GM19468 (cell line): ENCODE measurements at regions not wholly inside any gene's neighbourhood (a gene's known extent, or its start where the extent isn't known, plus 50 kb on each side); places are given as distances from the start of the nearest gene placed in this dataset.

ENCODE experiments used
- ATAC-seq: cut with Tn5 transposase; IDR thresholded peaks from one replicate; pipeline ENCODE4 v1.9.1; 2021; ENCODE audit warnings: mild to moderate bottlenecking, moderate library complexity, moderate number of reproducible peaks; ENCODE audit not compliant: unreplicated experiment; ENCODE audit errors: extremely low read depth

DNA sequence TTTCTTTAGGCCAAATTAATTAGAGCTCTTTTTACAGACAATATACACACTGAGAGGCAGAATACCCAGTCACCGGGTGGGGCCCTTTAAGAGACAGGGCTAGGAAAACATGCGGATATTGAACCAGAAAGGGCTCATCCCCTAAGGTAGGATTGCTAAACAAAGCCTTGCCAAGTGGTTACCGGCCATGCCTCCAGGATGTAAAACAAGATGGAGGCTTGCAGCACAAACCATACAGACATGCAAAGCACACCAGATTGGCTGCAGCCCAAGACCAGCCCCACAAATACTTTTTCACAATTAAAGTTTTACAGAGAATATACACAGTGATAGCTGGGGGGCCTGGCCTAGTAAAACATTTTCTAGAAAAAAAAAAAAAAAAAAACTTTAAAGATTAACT, 210.0 kb downstream of the KLHL4 start:
- no peak for ATAC-seq

- ATAC-seq = no peak
Observed at GRCh38 chrX:87728024-87728423, 210.4 kb downstream of the KLHL4 start.

DNA sequence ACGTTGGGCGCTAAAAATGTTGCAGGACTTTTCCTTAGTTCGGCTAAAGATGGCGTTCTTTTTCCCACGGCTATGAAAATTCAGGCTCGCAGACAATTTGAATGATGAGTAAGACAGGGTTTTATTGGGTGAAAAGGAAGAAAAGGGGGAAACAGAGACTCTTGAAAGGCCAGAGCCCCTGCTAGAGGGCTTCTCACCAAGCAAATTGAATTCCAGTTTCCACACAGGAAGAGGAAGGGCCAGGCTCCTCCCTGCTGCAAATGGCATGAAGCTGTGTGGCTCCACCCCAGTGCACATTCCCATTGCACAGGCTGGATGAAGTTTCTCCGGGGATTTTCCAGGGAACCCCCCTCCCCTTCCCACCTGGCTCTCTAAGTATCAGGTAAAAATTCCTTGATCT, 210.9 kb downstream of the KLHL4 start:
- ATAC-seq = no peak

DNA sequence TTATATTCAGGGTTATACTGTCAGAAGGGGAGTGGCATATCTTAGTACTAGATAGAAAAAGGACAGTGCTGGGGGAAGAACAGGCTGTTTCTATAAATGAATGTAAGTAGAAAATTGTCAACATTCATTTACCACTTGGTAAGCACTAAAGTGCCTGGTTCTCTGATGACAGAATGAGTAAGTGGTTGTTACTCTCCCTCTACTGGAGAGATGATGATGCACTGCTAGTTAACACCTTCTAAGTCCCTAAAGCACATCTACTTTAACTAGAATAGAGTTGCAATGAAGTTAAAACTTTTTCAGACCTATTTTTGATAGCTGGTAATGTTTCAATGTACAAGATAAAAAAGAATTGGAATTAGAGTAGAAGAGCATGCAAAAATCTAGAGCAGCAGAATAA, 214.5 kb downstream of the KLHL4 start:
- ATAC-seq = no peak

DNA sequence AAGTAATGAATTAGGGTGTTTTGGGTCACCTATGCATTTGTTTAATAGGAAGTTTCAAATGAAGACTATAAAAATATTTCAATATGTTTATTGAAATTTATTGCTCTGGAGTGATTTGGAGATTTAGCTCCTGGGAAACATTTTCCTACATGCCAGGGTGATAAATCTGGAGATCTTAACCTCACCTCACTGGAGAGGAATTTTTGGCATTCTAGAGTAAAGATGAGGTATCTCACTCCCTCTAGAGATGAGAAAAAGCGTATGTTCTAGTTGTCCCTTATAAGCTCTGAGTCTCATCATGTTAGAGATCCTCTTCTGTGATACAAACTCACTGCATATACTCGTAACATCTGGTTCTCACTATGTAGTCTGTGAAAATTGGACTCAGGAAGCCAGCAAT, 219.0 kb downstream of the KLHL4 start:
- no peak for ATAC-seq

GRCh38 chrX:87744391-87744790, 226.8 kb downstream of the KLHL4 start:
- no peak for ATAC-seq

DNA sequence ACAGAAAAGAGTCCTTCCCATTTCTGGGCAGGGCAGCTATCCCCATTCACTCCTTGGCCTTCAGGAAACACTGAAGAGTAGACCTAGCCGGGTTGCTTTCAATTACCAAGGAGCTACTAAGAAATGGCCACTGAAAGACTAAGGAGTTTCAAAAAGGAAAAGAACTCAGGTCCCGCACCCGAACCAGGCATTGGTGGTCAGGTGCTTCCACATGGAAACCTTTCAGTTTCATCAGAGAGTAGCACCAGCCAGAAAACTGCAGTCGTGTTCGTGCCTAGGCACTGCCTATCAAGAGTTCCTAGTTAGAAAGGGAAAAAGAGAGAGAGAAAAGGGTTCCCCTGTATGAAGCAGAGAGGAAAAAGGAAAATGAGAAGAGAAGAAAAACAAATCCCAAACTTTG, 237.9 kb downstream of the KLHL4 start:
- ATAC-seq = no peak

DNA sequence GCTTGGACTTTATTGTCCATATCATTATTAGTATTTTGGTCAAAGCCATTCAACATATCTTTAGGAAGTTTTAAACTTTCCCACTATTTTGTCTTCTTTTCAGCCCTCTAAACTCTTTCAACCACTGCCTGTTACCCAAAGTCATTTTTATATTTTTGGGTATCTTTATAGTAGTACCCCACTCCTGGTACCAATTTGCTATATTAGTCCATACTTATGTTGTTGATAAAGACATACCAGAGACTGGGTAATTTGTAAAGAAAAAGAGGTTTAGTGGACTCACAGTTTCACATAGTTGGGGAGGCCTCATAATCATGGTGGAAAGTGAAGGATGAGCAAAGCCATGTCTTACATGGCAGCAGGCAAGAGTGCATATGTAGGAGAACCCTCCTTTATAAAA, 271.4 kb downstream of the KLHL4 start:
- ATAC-seq = no peak

DNA sequence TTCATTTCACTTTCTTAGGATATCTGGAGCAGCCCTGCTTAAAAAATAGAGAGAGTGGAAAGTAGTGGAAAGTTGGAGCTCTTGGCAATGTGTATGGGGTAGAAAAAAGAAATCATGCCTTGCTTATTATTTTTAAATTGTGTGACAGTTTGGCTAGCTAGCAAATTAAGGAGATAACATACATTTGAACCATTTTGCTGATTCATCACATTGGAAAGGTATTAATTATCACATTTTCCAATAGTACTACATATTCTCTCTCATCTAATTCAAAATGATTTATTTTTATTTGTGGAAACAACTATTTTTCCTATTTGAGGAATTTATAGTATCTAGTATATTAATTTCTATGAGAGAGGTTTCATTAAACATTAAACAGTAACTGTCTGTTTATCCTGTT, 280.4 kb downstream of the KLHL4 start:
- ATAC-seq = no peak

DNA sequence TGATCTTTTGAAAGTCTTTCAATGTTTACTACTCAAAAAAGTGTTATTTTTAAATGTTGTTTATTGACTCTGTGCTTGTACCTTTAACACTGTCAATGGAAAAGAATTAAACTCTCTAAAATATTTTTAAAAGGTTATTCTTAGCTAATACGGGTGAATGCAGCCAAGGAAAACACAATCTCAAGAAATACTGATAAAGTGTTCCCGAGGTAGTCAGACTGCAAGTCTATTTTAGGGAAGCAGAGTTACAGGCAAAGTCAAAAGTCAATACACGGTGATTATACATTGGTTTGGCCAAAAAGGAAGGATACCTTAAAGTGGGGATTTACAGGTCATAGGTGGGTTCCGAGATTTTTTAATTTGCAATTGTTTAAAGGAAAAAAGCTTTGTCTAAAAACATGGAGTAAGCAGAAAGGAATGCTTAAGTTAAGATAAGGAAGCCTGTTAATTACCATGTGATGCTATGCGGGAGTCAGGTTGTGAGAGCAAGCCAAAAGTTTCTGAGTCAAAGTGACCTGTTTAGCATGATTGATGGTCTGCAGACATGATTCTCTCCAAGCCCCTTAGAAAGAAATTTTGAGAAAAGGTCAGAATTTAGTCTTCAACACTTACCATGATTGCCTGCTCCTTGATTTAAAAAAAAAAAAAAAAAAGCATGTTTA, 288.4 kb downstream of the KLHL4 start:
- ATAC-seq = no peak

- no peak for ATAC-seq
Observed at GRCh38 chrX:87808576-87809243, 291.1 kb downstream of the KLHL4 start.

DNA sequence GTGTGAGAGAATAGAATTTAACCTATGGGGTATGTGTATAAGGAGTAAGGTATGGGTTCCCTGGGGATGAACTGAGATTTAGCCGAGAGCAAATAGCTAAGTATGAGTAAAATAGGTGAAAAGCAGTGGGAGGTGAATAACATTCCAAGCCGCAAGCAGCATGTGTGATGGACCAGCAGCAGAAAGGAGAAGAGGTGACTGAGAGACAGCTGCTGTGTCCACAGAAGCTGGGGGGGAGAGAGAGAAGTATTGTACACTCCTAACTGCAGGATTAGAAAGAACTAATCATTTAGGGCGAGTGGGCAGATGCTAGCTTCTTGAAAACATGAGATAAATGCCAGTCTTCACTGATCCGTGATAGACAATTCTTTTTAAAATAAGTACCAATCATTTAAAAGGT, 296.0 kb downstream of the KLHL4 start:
- no peak for ATAC-seq

DNA sequence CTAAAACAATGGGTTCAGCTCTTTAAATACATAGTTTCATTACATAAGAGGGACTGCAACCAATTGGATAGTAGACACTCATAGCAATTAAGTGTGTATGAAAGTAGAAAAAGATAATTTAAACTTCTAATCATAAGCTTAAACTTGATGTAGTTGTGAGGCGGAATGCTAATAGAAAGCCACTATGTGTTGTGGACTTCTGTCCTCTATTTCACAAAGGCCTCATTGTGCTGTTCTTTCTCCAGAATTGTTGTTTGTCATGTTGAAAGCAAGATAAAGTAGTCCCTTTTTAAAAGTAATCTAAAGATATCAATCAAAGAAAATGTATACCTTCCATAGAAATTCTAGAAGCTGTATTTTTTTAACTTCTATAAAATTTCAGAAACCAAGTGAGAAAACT, 329.4 kb downstream of the KLHL4 start:
- ATAC-seq = no peak

DNA sequence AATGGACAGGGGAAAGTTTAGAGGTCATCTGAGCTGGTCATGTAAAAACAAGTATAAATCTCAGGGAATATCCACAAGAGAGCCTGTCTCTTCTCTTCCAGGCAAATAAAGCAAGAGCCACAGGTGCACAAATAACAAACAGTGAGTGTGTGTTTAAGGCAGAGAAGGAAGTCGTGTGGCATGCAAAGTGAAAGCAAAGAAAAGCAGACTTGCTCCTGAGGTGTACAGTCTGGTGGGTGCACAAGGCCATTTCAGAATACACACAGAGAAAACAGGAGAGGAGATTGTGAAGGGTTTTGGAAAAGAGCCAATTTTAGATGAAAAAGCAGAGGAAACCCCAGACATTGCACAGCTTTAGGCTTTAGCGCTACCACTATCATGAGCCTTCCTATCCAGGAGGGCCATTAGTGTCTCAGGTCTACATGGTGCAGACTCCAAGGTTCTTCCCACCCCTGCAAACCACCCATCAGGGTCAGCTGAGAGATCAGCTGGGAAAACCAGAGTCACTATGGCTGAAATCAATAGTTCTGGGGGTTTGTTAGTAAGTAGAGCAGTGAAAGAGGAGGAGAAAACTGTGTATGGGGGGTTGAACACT, 355.8 kb downstream of the KLHL4 start:
- ATAC-seq = peak; percentile 30

DNA sequence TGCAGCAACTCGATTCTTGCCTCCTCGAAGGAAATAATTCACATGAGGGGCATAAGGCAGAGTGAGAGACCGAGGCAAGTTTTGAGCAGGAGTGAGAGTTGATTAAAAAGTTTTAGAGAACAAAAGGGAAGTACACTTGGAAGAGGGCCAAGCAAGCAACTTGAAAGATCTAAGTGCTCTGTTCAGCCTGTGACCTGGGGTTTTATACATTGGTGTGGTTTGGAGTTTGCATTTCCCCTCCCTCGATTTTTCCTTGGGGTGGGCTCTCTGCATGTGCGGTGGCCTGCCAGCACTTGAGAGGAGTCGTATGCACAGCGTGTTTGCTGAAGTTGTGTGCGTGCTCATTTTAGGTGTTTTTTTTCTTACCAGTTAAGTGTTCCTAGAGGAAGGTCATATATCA, 356.4 kb downstream of the KLHL4 start:
- ATAC-seq = no peak

DNA sequence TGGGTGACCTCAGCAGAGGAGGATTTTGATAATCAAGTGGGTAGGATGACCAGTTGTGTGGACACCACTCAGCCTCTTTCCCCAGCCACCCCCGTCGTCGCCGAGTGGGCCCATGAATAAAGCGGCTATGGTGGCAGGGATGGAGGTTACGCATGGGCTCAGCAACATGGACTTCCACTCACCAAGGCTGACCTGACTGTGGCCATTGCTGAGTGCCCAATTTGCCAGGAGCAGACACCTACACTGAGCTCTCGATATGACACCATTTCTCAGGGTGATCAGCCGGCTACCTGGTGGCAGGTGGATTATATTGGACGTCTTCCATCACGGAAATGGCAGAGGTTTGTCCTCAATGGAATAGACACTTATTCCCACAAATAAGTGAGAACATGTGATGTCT, 361.3 kb downstream of the KLHL4 start:
- ATAC-seq = no peak

DNA sequence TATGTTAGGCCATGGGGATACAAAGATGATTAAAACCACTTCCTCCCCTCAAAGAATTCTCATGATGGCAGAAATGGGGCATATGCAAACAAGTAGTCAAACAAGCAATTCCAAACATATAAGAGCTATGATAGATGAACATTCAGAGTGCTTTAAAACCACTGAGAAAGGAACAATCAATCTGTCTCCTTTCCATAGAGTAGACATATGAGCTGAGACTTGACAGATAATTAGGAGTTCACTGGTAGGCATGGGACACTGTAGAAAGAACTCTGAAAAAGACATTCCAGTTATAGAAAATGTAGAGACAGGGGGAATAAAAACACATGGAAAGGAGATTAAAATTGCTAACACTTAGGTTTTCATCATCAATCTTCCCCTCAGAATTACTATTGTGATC, 372.8 kb downstream of the KLHL4 start:
- ATAC-seq = no peak

- ATAC-seq = no peak
Observed at GRCh38 chrX:87895421-87895820, 377.8 kb downstream of the KLHL4 start.

- no peak for ATAC-seq
Observed at GRCh38 chrX:87896057-87896456, 378.5 kb downstream of the KLHL4 start.

DNA sequence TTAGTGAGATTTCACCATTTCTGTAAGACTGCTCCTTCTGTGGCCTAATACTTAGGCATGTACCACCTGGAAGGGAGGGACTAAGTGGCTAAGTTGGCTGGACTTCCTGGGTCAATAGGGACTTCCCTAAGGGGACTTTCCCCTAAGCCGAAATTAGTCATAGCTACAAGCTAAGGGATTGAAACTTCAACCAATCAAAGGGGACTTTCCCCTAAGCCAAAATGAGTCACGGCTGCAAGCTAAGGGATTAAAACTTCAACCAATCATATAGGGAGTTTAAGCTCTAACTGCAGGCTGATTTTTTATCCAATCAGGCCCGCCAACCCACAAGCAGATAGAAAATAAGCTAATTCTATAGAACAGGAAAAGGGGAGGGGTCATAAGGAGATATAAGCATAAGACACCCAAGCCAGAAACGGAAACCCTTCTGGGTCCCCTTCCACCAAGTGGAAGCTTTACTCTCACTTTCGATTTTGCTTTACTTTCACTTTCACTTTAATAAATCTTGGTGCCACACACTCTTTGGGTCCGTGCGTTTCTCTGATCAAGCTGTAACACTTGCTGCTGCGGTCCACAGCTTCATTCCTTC, 382.8 kb downstream of the KLHL4 start:
- no peak for ATAC-seq

DNA sequence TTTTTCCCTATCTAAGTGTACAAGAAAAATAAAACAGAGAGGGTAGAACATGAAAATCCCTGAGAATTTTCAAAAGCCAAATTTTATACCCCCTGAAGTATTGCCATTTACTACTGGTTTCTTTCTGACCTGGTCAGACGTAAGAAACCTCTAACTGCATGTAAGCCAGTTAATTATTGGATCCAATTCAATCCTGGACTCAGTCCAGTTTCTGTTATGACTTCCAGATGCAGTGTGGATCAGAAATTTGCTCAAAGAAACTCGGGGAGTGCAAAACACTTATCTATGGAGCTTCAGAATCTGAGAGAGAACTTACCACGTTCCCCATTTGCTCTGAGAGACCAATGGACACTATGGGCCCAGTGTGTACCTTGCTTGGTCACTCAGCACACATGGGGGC, 383.5 kb downstream of the KLHL4 start:
- no peak for ATAC-seq
